H1 (cell line): ENCODE measurements at regions not wholly inside any gene's neighbourhood (a gene's known extent, or its start where the extent isn't known, plus 50 kb on each side); places are given as distances from the start of the nearest gene placed in this dataset.

Experiments
- MAX ChIP-seq: IDR thresholded peaks from 2 replicates; pipeline ENCODE4 v1.6.1; 2012; ENCODE audit warnings: inconsistent platforms
- POLR2AphosphoS5 ChIP-seq: IDR thresholded peaks from 2 replicates; pipeline ENCODE4 v1.6.1; 2011; ENCODE audit warnings: low read depth, low read length
- SIX5 ChIP-seq: IDR thresholded peaks from 2 replicates; pipeline ENCODE4 v1.6.1; 2011; ENCODE audit warnings: mild to moderate bottlenecking, low read depth, low read length
- TF ChIP-seq, protein P1 (sequence below): fragments of 300-600 bp; sonication (generic); IDR thresholded peaks from 2 replicates; pipeline ENCODE4 v1.7.1; 2012; ENCODE audit warnings: low read length, moderate library complexity, mild to moderate bottlenecking, inconsistent platforms; ENCODE audit not compliant: insufficient replicate concordance

- TF ChIP-seq MAX (no peak), POLR2AphosphoS5 (no peak), SIX5 (no peak)
- TF ChIP-seq, protein P1, sequence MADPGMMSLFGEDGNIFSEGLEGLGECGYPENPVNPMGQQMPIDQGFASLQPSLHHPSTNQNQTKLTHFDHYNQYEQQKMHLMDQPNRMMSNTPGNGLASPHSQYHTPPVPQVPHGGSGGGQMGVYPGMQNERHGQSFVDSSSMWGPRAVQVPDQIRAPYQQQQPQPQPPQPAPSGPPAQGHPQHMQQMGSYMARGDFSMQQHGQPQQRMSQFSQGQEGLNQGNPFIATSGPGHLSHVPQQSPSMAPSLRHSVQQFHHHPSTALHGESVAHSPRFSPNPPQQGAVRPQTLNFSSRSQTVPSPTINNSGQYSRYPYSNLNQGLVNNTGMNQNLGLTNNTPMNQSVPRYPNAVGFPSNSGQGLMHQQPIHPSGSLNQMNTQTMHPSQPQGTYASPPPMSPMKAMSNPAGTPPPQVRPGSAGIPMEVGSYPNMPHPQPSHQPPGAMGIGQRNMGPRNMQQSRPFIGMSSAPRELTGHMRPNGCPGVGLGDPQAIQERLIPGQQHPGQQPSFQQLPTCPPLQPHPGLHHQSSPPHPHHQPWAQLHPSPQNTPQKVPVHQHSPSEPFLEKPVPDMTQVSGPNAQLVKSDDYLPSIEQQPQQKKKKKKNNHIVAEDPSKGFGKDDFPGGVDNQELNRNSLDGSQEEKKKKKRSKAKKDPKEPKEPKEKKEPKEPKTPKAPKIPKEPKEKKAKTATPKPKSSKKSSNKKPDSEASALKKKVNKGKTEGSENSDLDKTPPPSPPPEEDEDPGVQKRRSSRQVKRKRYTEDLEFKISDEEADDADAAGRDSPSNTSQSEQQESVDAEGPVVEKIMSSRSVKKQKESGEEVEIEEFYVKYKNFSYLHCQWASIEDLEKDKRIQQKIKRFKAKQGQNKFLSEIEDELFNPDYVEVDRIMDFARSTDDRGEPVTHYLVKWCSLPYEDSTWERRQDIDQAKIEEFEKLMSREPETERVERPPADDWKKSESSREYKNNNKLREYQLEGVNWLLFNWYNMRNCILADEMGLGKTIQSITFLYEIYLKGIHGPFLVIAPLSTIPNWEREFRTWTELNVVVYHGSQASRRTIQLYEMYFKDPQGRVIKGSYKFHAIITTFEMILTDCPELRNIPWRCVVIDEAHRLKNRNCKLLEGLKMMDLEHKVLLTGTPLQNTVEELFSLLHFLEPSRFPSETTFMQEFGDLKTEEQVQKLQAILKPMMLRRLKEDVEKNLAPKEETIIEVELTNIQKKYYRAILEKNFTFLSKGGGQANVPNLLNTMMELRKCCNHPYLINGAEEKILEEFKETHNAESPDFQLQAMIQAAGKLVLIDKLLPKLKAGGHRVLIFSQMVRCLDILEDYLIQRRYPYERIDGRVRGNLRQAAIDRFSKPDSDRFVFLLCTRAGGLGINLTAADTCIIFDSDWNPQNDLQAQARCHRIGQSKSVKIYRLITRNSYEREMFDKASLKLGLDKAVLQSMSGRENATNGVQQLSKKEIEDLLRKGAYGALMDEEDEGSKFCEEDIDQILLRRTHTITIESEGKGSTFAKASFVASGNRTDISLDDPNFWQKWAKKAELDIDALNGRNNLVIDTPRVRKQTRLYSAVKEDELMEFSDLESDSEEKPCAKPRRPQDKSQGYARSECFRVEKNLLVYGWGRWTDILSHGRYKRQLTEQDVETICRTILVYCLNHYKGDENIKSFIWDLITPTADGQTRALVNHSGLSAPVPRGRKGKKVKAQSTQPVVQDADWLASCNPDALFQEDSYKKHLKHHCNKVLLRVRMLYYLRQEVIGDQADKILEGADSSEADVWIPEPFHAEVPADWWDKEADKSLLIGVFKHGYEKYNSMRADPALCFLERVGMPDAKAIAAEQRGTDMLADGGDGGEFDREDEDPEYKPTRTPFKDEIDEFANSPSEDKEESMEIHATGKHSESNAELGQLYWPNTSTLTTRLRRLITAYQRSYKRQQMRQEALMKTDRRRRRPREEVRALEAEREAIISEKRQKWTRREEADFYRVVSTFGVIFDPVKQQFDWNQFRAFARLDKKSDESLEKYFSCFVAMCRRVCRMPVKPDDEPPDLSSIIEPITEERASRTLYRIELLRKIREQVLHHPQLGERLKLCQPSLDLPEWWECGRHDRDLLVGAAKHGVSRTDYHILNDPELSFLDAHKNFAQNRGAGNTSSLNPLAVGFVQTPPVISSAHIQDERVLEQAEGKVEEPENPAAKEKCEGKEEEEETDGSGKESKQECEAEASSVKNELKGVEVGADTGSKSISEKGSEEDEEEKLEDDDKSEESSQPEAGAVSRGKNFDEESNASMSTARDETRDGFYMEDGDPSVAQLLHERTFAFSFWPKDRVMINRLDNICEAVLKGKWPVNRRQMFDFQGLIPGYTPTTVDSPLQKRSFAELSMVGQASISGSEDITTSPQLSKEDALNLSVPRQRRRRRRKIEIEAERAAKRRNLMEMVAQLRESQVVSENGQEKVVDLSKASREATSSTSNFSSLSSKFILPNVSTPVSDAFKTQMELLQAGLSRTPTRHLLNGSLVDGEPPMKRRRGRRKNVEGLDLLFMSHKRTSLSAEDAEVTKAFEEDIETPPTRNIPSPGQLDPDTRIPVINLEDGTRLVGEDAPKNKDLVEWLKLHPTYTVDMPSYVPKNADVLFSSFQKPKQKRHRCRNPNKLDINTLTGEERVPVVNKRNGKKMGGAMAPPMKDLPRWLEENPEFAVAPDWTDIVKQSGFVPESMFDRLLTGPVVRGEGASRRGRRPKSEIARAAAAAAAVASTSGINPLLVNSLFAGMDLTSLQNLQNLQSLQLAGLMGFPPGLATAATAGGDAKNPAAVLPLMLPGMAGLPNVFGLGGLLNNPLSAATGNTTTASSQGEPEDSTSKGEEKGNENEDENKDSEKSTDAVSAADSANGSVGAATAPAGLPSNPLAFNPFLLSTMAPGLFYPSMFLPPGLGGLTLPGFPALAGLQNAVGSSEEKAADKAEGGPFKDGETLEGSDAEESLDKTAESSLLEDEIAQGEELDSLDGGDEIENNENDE, result no peak
These were observed 116.3 kb upstream of the PPP2R2D start for GRCh38 chr10:131784363-131785120.
